Heart left ventricle (tissue), 16 donors: ENCODE measurements at regions not wholly inside any gene's neighbourhood (a gene's known extent, or its start where the extent isn't known, plus 50 kb on each side); places are given as distances from the start of the nearest gene placed in this dataset.

Experiments
- ATAC-seq, 4 donors: fragments of 200-7000 bp; cut with Tn5 transposase; one replicate each; pipeline ENCODE4 v1.9.1; 2020 to 2022; ENCODE audit warnings: moderate library complexity in 4 of 4, mild to moderate bottlenecking in 3 of 4, moderate number of reproducible peaks in 1 of 4
- DNase-seq, 5 donors: peaks; one replicate each; pipeline ENCODE4 v3.0.0-alpha.2; 2020
- H3K27ac ChIP-seq, 12 donors: fragments of 200-600 bp; sonication (generic) in 4 of 12; one replicate each; pipeline versions ENCODE4 v1.5.0 to v1.8.0; 2016 to 2022; ENCODE audit warnings: mild to moderate bottlenecking in 2 of 12
- H3K27me3 ChIP-seq, 9 donors: fragments of 200-600 bp; sonication (generic) in 2 of 9; one replicate each; pipeline versions ENCODE4 v1.5.1 to v1.8.0; 2016 to 2022; ENCODE audit warnings: mild to moderate bottlenecking in 3 of 9
- H3K36me3 ChIP-seq, 9 donors: fragments of 200-600 bp; sonication (generic) in 2 of 9; one replicate each; pipeline versions ENCODE4 v1.5.0 to v1.8.0; 2018 to 2022; ENCODE audit warnings: mild to moderate bottlenecking in 2 of 9
- H3K4me1 ChIP-seq, 12 donors: fragments of 200-600 bp; sonication (generic) in 4 of 12; one replicate each; pipeline versions ENCODE4 v1.5.0 to v1.8.0; 2016 to 2022; ENCODE audit warnings: mild to moderate bottlenecking in 3 of 12
- H3K4me3 ChIP-seq, 12 donors: fragments of 200-600 bp; sonication (generic) in 4 of 12; one replicate each; pipeline versions ENCODE4 v1.5.0 to v1.8.0; 2017 to 2022; ENCODE audit warnings: mild to moderate bottlenecking in 9 of 12, moderate library complexity in 4 of 12
- H3K9me3 ChIP-seq, 12 donors: fragments of 200-600 bp; sonication (generic) in 4 of 12; one replicate each; pipeline versions ENCODE4 v1.5.0 to v1.8.0; 2016 to 2022; ENCODE audit warnings: mild to moderate bottlenecking in 1 of 12
- CTCF ChIP-seq, 12 donors: fragments of 200-600 bp; sonication (generic) in 4 of 12; IDR thresholded peaks; one replicate each; pipeline versions ENCODE4 v1.5.0 to v1.8.0; 2018 to 2022; ENCODE audit warnings: antibody characterized with exemption in 12 of 12, mild to moderate bottlenecking in 5 of 12
- POLR2A ChIP-seq, 2 donors: fragments of 450-650 bp; IDR thresholded peaks; one replicate each; pipeline ENCODE4 v1.6.1; 2017; ENCODE audit warnings: antibody characterized with exemption in 2 of 2, mild to moderate bottlenecking in 2 of 2, moderate library complexity in 2 of 2
- WGBS, 4 donors: extraction: QIAGEN DNeasy Blood & Tissue Kit in 2 of 4; methylation state at CpG; one replicate each; pipeline versions ENCODE4 v1.1.5 to v1.1.7; 2013 to 2018; 5-methylcytosine and 5-hydroxymethylcytosine counted together
- intact Hi-C, 10 donors: fragments of 100-400 bp; cut with DNase I; formaldehyde crosslinking; loops; one replicate each; pipeline versions ENCODE4 v1.11.1 to v1.14.2; 2022
- donor health status: ischemic (EF 13 %, LVEDD 7.1; RV severe dilation, severe dysfunction).
- donor health status: healthy with polysubstance abuse.
- donor health status: DM: no; HTN: yes; CAD: no.
- donor health status: DM: no; HTN: no; CAD: no.
- donor health status: ischemic (EF 25% LVEDD 6.9; RV normal size, moderate dysfunction).
- donor health status: ischemic (EF 25% LVEDD 5.7; RV mildly dilated, moderate dysfunction).
- donor health status: healthy.
- donor health status: DM: yes; HTN: yes; CAD: no.
- donor health status: ischemic (EF 35%, LVEDD 5.7; RV mildly dilated, moderate dysfunction).
- donor health status: nonischemic (EF 11% LVEDD 7.7; RV severe dilation, severe dysfunction).
- donor health status: DM: yes; HTN: yes; CAD: no.
- donor health status: PGD.
- donor health status: ischemic (EF 29% LVEDD 5.4; RV normal size, mild dysfunction).
- donor health status: nonischemic (EF 23%, LVEDD 6.1; RV moderate dilation, normal function).

GRCh38 chr6:130583268-130583667 lies 217.5 kb downstream of the TMEM200A start:
- no peak for ATAC-seq
- Histone ChIP-seq H3K27ac (no peak overlapping the region), H3K9me3 (no peaks in the 10 kb centered on the region), H3K27me3 (peaks cover 0 to 7% (median 0%) of the 10 kb centered on the region in 9 donors), H3K36me3 (no peaks in the 10 kb centered on the region), H3K4me1 (no peaks in the 10 kb centered on the region), H3K4me3 (no peak overlapping the region)
- DNase-seq, result no peak
- TF ChIP-seq CTCF (IDR thresholded peaks at IDR 0.05) (no peak), POLR2A (IDR thresholded peaks at IDR 0.05) (no peak)
- WGBS, 4 donors, result 77 to 83% (median 79%) methylated on average over 9 to 11 of the region's 11 CpGs
- intact Hi-C loops, result no loop called here

GRCh38 chr6:130585587-130585986 lies 219.8 kb downstream of the TMEM200A start:
- Histone ChIP-seq H3K9me3 (no peaks in the 10 kb centered on the region), H3K4me1 (no peaks in the 10 kb centered on the region), H3K27ac (no peak overlapping the region), H3K4me3 (no peak overlapping the region), H3K36me3 (no peaks in the 10 kb centered on the region), H3K27me3 (peaks cover 0 to 7% (median 0%) of the 10 kb centered on the region in 9 donors)
- WGBS, 4 donors, result 74 to 84% (median 75%) methylated on average over 5 of the region's 5 CpGs
- intact Hi-C loops, result no loop called here
- DNase-seq, result no peak
- TF ChIP-seq POLR2A (IDR thresholded peaks at IDR 0.05) (no peak), CTCF (IDR thresholded peaks at IDR 0.05) (no peak)
- no peak for ATAC-seq

GRCh38 chr6:130587778-130588520 lies 222.1 kb downstream of the TMEM200A start:
- Histone ChIP-seq H3K27ac (no peak overlapping the region), H3K4me1 (no peaks in the 10 kb centered on the region), H3K27me3 (peaks cover 0 to 4% (median 0%) of the 10 kb centered on the region in 9 donors), H3K36me3 (no peaks in the 10 kb centered on the region), H3K4me3 (no peak overlapping the region), H3K9me3 (peaks cover 0 to 9% (median 0%) of the 10 kb centered on the region in 12 donors)
- intact Hi-C loops, result no loop called here
- ATAC-seq (no peak), DNase-seq (no peak)
- 57 to 77% (median 65%) methylated on average over 2 of the region's 2 CpGs for WGBS, 4 donors
- no peak for TF ChIP-seq CTCF (IDR thresholded peaks at IDR 0.05)
- no peak for TF ChIP-seq POLR2A (IDR thresholded peaks at IDR 0.05)

- H3K36me3 ChIP-seq, result no peaks in the 10 kb centered on the region
- no peak overlapping the region for H3K27ac ChIP-seq
- H3K27me3 ChIP-seq, result no peaks in the 10 kb centered on the region
- no peak overlapping the region for H3K4me3 ChIP-seq
- DNase-seq (no peak), ATAC-seq (no peak)
- 65 to 88% (median 75%) methylated on average over 1 of the region's 1 CpG for WGBS, 4 donors
- intact Hi-C loops, result no loop called here
- no peaks in the 10 kb centered on the region for H3K4me1 ChIP-seq
- TF ChIP-seq CTCF (IDR thresholded peaks at IDR 0.05) (no peak), POLR2A (IDR thresholded peaks at IDR 0.05) (no peak)
- peaks cover 0 to 9% (median 0%) of the 10 kb centered on the region in 12 donors for H3K9me3 ChIP-seq
Measured at GRCh38 chr6:130593200-130593599, 227.4 kb downstream of the TMEM200A start.
